Body of pancreas (tissue), 4 donors: ENCODE measurements at regions not wholly inside any gene's neighbourhood (a gene's known extent, or its start where the extent isn't known, plus 50 kb on each side); places are given as distances from the start of the nearest gene placed in this dataset.

Source experiments
- ATAC-seq: fragments of 150-250 bp; one replicate; pipeline ENCODE4 v1.9.1; 2016
- DNase-seq, 4 donors: peaks; one replicate each; pipeline ENCODE4 v3.0.0-alpha.2; 2019
- H3K27ac ChIP-seq, 4 donors: fragments of 200-600 bp; sonication (generic); 1 replicate in 3 of 4; 2 replicates in 1 of 4; pipeline versions ENCODE4 v1.5.1 to v1.6.1; 2016 to 2019; ENCODE audit warnings: mild to moderate bottlenecking in 1 of 4, mixed read lengths in 1 of 4, moderate library complexity in 1 of 4
- H3K27me3 ChIP-seq, 2 donors: fragments of 200-600 bp; sonication (generic); one replicate each; pipeline ENCODE4 v1.6.0; 2016; ENCODE audit warnings: mild to moderate bottlenecking in 1 of 2
- H3K36me3 ChIP-seq, 2 donors: fragments of 200-600 bp; sonication (generic); replicated peaks in 1 of 2; 2 replicates each; pipeline ENCODE4 v1.5.1; 2016; ENCODE audit warnings: low read depth in 2 of 2; ENCODE audit not compliant: insufficient read depth in 1 of 2
- H3K4me1 ChIP-seq: fragments of 200-600 bp; sonication (generic); one replicate; pipeline ENCODE4 v1.6.0; 2016
- H3K4me3 ChIP-seq, 2 donors: fragments of 200-600 bp; sonication (generic); 1 replicate in 1 of 2; 2 replicates in 1 of 2; pipeline ENCODE4 v1.5.1; 2016 to 2019
- H3K9me3 ChIP-seq, 3 donors: fragments of 200-600 bp; sonication (generic); 1 replicate in 2 of 3; 2 replicates in 1 of 3; pipeline ENCODE4 v1.5.1; 2016
- POLR2A ChIP-seq, 3 donors: fragments of 450-650 bp; IDR thresholded peaks; one replicate each; pipeline ENCODE4 v1.6.1; 2016; ENCODE audit warnings: antibody characterized with exemption in 3 of 3, mild to moderate bottlenecking in 2 of 3
- WGBS, 2 donors: methylation state at CpG; one replicate each; pipeline ENCODE4 v1.1.5; 2017; 5-methylcytosine and 5-hydroxymethylcytosine counted together
- intact Hi-C: fragments of 100-400 bp; cut with DNase I; formaldehyde crosslinking; loops from one replicate; pipeline ENCODE4 v1.15.1; 2023
- TF ChIP-seq, protein P1 (sequence below), 7 experiments: fragments of 450-650 bp in 4 of 7; fragments of 200-600 bp in 3 of 7; sonication (generic) in 3 of 7; IDR thresholded peaks; one replicate each; pipeline ENCODE4 v1.5.1; 2016 to 2019; ENCODE audit warnings: antibody characterized with exemption in 7 of 7

DNA sequence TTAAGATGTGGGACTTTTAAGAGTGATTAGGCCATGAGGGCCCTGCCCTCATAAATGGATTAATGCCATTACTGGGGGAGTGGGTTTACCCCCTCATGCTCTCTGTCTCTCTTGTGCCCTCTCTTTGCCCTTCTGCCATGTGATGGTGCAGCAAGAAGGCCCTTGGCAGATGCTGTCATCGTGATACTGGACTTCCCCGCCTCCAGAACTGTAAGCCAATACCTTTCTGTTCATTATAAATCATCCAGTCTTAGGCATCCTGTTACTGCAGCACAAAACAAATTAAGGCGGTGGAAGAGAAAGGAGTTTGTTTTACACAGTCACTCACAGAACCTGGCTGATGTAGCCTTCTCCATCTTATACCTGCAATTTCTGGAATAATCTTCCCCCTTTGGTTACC is 360.3 kb upstream of the TBL1XR1 start:
- no peaks in the 10 kb centered on the region for H3K9me3 ChIP-seq
- ATAC-seq (no peak), DNase-seq (no peak)
- no peak overlapping the region for H3K27ac ChIP-seq
- intact Hi-C loops: no loop called here
- TF ChIP-seq POLR2A (IDR thresholded peaks at IDR 0.05): no peak
- TF ChIP-seq, protein P1, sequence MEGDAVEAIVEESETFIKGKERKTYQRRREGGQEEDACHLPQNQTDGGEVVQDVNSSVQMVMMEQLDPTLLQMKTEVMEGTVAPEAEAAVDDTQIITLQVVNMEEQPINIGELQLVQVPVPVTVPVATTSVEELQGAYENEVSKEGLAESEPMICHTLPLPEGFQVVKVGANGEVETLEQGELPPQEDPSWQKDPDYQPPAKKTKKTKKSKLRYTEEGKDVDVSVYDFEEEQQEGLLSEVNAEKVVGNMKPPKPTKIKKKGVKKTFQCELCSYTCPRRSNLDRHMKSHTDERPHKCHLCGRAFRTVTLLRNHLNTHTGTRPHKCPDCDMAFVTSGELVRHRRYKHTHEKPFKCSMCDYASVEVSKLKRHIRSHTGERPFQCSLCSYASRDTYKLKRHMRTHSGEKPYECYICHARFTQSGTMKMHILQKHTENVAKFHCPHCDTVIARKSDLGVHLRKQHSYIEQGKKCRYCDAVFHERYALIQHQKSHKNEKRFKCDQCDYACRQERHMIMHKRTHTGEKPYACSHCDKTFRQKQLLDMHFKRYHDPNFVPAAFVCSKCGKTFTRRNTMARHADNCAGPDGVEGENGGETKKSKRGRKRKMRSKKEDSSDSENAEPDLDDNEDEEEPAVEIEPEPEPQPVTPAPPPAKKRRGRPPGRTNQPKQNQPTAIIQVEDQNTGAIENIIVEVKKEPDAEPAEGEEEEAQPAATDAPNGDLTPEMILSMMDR (IDR thresholded peaks at IDR 0.05): no peak
- H3K4me1 ChIP-seq: no peaks in the 10 kb centered on the region
- WGBS, 2 donors: 95 to 98% methylated on average over 3 of the region's 3 CpGs
- no peaks in the 10 kb centered on the region for H3K27me3 ChIP-seq
- no peak overlapping the region for H3K4me3 ChIP-seq
- H3K36me3 ChIP-seq: no peaks in the 10 kb centered on the region

DNA sequence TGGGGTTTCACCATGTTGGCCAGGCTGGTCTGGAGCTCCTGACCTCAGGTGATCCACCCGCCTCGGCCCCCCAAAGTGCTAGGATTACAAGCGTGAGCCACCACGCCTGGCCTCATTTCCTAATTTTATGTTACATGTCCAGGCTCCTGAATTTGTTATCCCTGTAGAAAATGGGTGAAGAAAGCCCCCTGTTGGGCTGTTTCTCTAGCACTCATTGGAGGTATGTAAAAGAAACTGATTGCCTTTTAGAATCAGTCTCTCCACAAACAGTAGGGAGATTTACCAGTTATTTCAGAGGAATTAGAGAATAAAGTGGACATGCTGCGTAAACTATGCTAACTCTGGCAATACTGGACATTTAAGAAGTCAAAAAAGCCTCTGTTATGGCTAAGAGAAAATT is 364.1 kb upstream of the TBL1XR1 start:
- no peak for DNase-seq
- H3K36me3 ChIP-seq: no peaks in the 10 kb centered on the region
- ATAC-seq: no peak
- no peak for TF ChIP-seq POLR2A (IDR thresholded peaks at IDR 0.05)
- TF ChIP-seq, protein P1 (IDR thresholded peaks at IDR 0.05): no peak
- H3K4me1 ChIP-seq: no peaks in the 10 kb centered on the region
- intact Hi-C loops: no loop called here
- 95 to 96% methylated on average over 5 of the region's 5 CpGs for WGBS, 2 donors
- H3K27ac ChIP-seq: no peak overlapping the region
- no peaks in the 10 kb centered on the region for H3K27me3 ChIP-seq
- no peaks in the 10 kb centered on the region for H3K9me3 ChIP-seq
- no peak overlapping the region for H3K4me3 ChIP-seq

DNA sequence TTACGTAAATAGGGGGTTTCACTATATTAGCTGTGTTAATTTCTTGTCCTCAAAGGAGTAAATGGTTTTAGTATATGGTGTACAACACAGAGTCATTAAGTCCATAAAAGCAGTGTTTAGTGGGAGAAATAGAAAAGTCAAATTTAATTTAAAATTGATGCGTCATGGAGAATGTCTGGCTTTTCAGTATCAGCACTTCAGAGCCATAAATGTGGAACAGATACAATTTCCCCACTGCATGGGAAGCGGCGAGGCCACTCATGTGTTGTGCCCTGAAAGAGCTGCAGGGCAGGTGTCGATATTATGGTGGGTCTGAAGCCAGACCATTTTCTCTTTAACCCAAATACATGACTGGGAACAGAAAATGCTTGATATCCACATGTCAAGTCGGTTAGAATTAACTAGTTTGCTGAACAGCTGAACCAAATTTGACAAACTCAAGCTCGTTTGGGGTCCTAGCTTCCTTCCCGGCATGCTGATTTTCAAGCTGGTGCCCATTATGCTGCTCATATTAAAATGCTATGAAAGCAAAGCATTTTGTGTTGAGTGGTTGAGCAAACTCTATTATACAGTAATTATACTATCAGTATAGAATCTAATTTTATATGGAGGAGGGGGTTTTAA is 364.6 kb upstream of the TBL1XR1 start:
- H3K27me3 ChIP-seq: no peaks in the 10 kb centered on the region
- TF ChIP-seq POLR2A (IDR thresholded peaks at IDR 0.05): no peak
- TF ChIP-seq, protein P1 (IDR thresholded peaks at IDR 0.05): no peak
- no peak overlapping the region for H3K4me3 ChIP-seq
- WGBS, 2 donors: 89 to 91% methylated on average over 8 of the region's 8 CpGs
- intact Hi-C loops: no loop called here
- H3K36me3 ChIP-seq: no peaks in the 10 kb centered on the region
- no peaks in the 10 kb centered on the region for H3K9me3 ChIP-seq
- DNase-seq (no peak), ATAC-seq (no peak)
- H3K27ac ChIP-seq: no peak overlapping the region
- H3K4me1 ChIP-seq: no peaks in the 10 kb centered on the region

DNA sequence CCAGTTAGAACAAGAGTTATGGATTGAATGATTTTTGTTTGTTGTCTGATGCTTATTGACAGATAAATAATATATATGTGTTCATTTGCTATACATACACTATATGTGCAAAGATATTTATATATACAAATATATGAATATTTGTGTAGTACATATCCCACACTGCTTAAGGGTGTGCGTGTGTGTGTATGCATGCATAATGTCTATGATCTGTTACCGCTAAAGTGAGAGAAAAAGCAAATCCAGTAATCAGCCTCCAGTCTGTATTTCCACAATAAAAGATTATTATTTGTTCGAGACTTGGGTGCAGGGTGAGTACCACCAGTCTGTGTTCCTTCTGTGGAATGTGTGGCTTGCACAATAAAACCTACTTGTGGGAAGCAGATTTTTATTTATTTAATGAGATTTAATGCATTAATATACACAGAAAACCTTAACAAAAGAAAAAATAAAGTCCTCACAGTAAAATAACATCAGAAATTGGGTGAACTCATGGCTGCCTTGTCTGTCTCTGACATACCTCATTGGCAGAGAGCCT is 366.0 kb upstream of the TBL1XR1 start:
- no peak for DNase-seq
- TF ChIP-seq, protein P1 (IDR thresholded peaks at IDR 0.05): no peak
- no peak for TF ChIP-seq POLR2A (IDR thresholded peaks at IDR 0.05)
- H3K4me1 ChIP-seq: no peaks in the 10 kb centered on the region
- no peak overlapping the region for H3K27ac ChIP-seq
- intact Hi-C loops: no loop called here
- H3K27me3 ChIP-seq: no peaks in the 10 kb centered on the region
- 84 to 89% methylated on average over 3 of the region's 3 CpGs for WGBS, 2 donors
- no peak for ATAC-seq
- H3K4me3 ChIP-seq: no peak overlapping the region
- no peaks in the 10 kb centered on the region for H3K36me3 ChIP-seq
- H3K9me3 ChIP-seq: no peaks in the 10 kb centered on the region

DNA sequence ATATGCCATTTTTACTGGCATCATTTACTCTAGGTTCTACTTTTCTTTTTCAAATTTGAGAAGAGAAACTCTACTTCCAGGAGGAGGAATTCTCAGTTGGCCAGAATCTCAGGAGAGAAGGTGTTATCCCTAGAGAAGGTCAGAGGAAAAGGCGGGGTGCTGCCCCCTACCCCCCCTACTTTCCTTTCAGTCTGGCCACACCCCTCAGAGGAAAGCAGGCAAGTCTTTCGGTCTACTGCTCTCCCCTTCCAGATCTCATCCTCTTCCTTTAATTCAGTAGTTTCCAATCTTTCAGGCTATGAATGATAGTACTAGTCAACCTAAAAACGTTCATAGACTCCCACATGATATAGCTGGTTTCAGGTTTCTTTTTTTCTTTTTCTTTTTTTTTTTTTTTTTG is 366.5 kb upstream of the TBL1XR1 start:
- no peaks in the 10 kb centered on the region for H3K9me3 ChIP-seq
- WGBS, 2 donors: 69 to 73% methylated on average over 3 of the region's 3 CpGs
- no peaks in the 10 kb centered on the region for H3K36me3 ChIP-seq
- no peak for ATAC-seq
- H3K4me3 ChIP-seq: no peak overlapping the region
- no peak overlapping the region for H3K27ac ChIP-seq
- TF ChIP-seq, protein P1 (IDR thresholded peaks at IDR 0.05): no peak
- TF ChIP-seq POLR2A (IDR thresholded peaks at IDR 0.05): no peak
- no peaks in the 10 kb centered on the region for H3K27me3 ChIP-seq
- no peaks in the 10 kb centered on the region for H3K4me1 ChIP-seq
- no peak for DNase-seq
- intact Hi-C loops: no loop called here
